MM.1S (cell line): ENCODE measurements at regions not wholly inside any gene's neighbourhood (a gene's known extent, or its start where the extent isn't known, plus 50 kb on each side); places are given as distances from the start of the nearest gene placed in this dataset.

Experiments used
- DNase-seq: peaks from one replicate; pipeline ENCODE4 v3.0.0-alpha.2; 2015
- H2AFZ ChIP-seq: fragments of 300-600 bp; sonication (generic); 2 replicates; pipeline ENCODE4 v1.6.0; 2016; ENCODE audit warnings: antibody characterized with exemption, low read length
- H3F3A ChIP-seq: fragments of 300-600 bp; sonication (generic); 2 replicates; pipeline ENCODE4 v1.6.1; 2016; ENCODE audit warnings: mild to moderate bottlenecking, antibody characterized with exemption, low read length, moderate library complexity, mixed read lengths; ENCODE audit not compliant: insufficient read depth
- H3K27ac ChIP-seq: fragments of 300-600 bp; sonication (generic); 2 replicates; pipeline ENCODE4 v1.5.1; 2016; ENCODE audit warnings: mild to moderate bottlenecking, low read length
- H3K27me3 ChIP-seq: fragments of 300-600 bp; sonication (generic); replicated peaks from 2 replicates; pipeline ENCODE4 v1.6.0; 2016; ENCODE audit warnings: low read length; ENCODE audit not compliant: insufficient read depth
- H3K36me3 ChIP-seq: fragments of 300-600 bp; sonication (generic); replicated peaks from 2 replicates; pipeline ENCODE4 v1.6.1; 2016; ENCODE audit warnings: mild to moderate bottlenecking, low read length, mixed read lengths; ENCODE audit not compliant: insufficient read depth
- H3K4me1 ChIP-seq: fragments of 300-600 bp; sonication (generic); 2 replicates; pipeline ENCODE4 v1.6.1; 2016; ENCODE audit warnings: low read length, mixed read lengths
- H3K4me2 ChIP-seq: fragments of 300-600 bp; sonication (generic); 2 replicates; pipeline ENCODE4 v1.6.0; 2016; ENCODE audit warnings: low read depth, low read length
- H3K4me3 ChIP-seq: fragments of 300-600 bp; sonication (generic); 2 replicates; pipeline ENCODE4 v1.5.1; 2016; ENCODE audit warnings: low read length, mixed read lengths
- H3K79me2 ChIP-seq: fragments of 300-600 bp; sonication (generic); 2 replicates; pipeline ENCODE4 v1.6.1; 2016; ENCODE audit warnings: mixed run types, low read length, mixed read lengths
- H3K9ac ChIP-seq: fragments of 300-600 bp; sonication (generic); 2 replicates; pipeline ENCODE4 v1.6.1; 2016; ENCODE audit warnings: low read length, mixed read lengths
- H3K9me2 ChIP-seq: fragments of 300-600 bp; sonication (generic); replicated peaks from 2 replicates; pipeline ENCODE4 v1.6.1; 2016; ENCODE audit warnings: mild to moderate bottlenecking, low read length, mixed read lengths; ENCODE audit not compliant: insufficient read depth
- H3K9me3 ChIP-seq: fragments of 300-600 bp; sonication (generic); replicated peaks from 2 replicates; pipeline ENCODE4 v1.6.1; 2016; ENCODE audit warnings: mild to moderate bottlenecking, low read length, mixed read lengths; ENCODE audit not compliant: insufficient read depth
- H4K20me1 ChIP-seq: fragments of 300-600 bp; sonication (generic); 2 replicates; pipeline ENCODE4 v1.6.1; 2016; ENCODE audit warnings: mild to moderate bottlenecking, low read length, moderate library complexity, mixed read lengths; ENCODE audit not compliant: insufficient read depth
- EZH2 ChIP-seq: fragments of 300-600 bp; sonication (generic); optimal IDR thresholded peaks from 2 replicates; pipeline ENCODE3; 2017; ENCODE audit warnings: low read depth, mild to moderate bottlenecking, antibody characterized with exemption, low read length, mixed read lengths
- EZH2phosphoT487 ChIP-seq: fragments of 300-600 bp; sonication (generic); IDR thresholded peaks from 2 replicates; pipeline ENCODE4 v1.6.1; 2018; ENCODE audit warnings: antibody characterized with exemption, low read length
- TF ChIP-seq, protein P1 (sequence below): fragments of 300-600 bp; sonication (generic); IDR thresholded peaks from 2 replicates; pipeline ENCODE4 v1.5.1; 2016; ENCODE audit warnings: antibody characterized with exemption, low read length, mixed read lengths

DNA sequence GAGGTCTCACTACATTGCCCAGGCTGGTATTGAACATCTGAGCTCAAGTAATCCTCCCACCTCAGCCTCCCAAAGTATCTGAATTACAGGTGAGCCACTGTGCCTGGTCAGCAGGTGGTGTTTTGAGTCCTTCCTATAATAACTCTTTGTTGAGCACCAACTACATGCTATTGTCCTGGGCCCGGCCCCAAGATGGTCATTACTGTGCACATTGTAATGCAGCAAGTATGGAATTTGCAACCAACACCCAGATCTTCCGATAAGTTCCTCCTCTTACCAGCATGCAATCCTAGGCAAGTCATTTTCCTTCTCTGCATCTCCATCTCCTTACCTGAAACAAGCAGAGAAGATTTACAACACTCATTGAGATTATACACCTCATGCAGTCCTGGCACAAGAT, 510.3 kb upstream of the KLF4 start:
- DNase-seq: no peak
- H3K4me3 ChIP-seq: no peak overlapping the region
- H3K4me2 ChIP-seq: no peak overlapping the region
- H3K4me1 ChIP-seq: no peaks in the 10 kb centered on the region
- no peaks in the 10 kb centered on the region for H3K9me3 ChIP-seq
- H2AFZ ChIP-seq: no peak overlapping the region
- no peak overlapping the region for H3K27ac ChIP-seq
- no peaks in the 10 kb centered on the region for H3K79me2 ChIP-seq
- no peaks in the 10 kb centered on the region for H3K27me3 ChIP-seq
- H3K9ac ChIP-seq: no peak overlapping the region
- H4K20me1 ChIP-seq: no peaks in the 10 kb centered on the region
- H3F3A ChIP-seq: no peaks in the 10 kb centered on the region
- H3K36me3 ChIP-seq: no peaks in the 10 kb centered on the region
- no peaks in the 10 kb centered on the region for H3K9me2 ChIP-seq
- TF ChIP-seq EZH2phosphoT487: no peak
- no peak for TF ChIP-seq EZH2
- TF ChIP-seq, protein P1, sequence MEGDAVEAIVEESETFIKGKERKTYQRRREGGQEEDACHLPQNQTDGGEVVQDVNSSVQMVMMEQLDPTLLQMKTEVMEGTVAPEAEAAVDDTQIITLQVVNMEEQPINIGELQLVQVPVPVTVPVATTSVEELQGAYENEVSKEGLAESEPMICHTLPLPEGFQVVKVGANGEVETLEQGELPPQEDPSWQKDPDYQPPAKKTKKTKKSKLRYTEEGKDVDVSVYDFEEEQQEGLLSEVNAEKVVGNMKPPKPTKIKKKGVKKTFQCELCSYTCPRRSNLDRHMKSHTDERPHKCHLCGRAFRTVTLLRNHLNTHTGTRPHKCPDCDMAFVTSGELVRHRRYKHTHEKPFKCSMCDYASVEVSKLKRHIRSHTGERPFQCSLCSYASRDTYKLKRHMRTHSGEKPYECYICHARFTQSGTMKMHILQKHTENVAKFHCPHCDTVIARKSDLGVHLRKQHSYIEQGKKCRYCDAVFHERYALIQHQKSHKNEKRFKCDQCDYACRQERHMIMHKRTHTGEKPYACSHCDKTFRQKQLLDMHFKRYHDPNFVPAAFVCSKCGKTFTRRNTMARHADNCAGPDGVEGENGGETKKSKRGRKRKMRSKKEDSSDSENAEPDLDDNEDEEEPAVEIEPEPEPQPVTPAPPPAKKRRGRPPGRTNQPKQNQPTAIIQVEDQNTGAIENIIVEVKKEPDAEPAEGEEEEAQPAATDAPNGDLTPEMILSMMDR: no peak

DNA sequence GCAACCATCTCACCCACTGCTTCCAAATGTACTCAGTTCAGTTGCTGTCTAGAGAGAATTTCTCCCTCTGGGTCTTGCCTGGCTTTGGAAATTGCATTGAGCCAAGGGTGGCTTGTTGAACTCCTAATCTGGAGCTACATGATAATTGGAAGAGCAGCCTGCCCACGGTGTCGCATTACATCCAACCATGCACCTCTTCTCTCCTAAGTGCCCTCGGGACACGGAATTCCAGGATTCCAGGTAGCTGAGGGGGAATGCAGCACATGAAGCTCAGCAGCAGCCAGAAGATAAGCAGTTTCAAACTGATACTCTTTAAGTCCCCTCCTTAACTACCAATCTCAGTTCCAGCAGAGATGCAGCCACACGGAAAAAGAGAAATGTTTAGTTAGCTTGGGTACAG, 509.4 kb upstream of the KLF4 start:
- Histone ChIP-seq H3K36me3 (no peaks in the 10 kb centered on the region), H4K20me1 (no peaks in the 10 kb centered on the region), H3K4me2 (no peak overlapping the region), H3K79me2 (no peaks in the 10 kb centered on the region), H3K9me3 (no peaks in the 10 kb centered on the region), H3K4me1 (no peaks in the 10 kb centered on the region), H3K4me3 (no peak overlapping the region), H3F3A (no peaks in the 10 kb centered on the region), H3K9ac (no peak overlapping the region), H3K9me2 (no peaks in the 10 kb centered on the region), H3K27me3 (no peaks in the 10 kb centered on the region), H2AFZ (no peak overlapping the region), H3K27ac (no peak overlapping the region)
- DNase-seq: no peak
- TF ChIP-seq EZH2: no peak
- TF ChIP-seq, protein P1: no peak
- TF ChIP-seq EZH2phosphoT487: no peak

DNA sequence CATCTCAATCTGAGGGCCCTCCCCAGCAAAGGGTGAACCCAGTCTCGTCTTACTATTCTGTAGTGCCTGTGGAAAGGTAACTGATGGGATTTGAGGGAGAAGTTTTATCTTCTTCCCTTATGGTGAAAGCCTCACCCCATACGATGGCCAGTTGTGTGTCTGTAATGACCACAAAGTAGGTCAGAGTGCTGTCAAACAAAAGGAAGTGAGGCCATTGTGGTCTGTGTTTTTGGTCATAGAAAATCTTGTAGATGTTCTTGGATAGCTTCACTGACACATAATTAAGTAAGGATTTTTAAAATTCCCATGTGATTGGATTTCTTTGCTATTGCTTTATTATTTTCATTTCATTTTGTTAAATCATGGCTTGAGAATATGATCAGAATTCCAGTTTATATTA, 505.1 kb upstream of the KLF4 start:
- Histone ChIP-seq H4K20me1 (no peaks in the 10 kb centered on the region), H3K36me3 (no peaks in the 10 kb centered on the region), H3K27me3 (no peaks in the 10 kb centered on the region), H2AFZ (no peak overlapping the region), H3K4me2 (no peak overlapping the region), H3K79me2 (no peaks in the 10 kb centered on the region), H3K9me3 (no peaks in the 10 kb centered on the region), H3K9ac (no peak overlapping the region), H3F3A (no peaks in the 10 kb centered on the region), H3K4me3 (no peak overlapping the region), H3K27ac (no peak overlapping the region), H3K4me1 (no peaks in the 10 kb centered on the region), H3K9me2 (no peaks in the 10 kb centered on the region)
- DNase-seq: no peak
- TF ChIP-seq EZH2 (no peak), EZH2phosphoT487 (no peak)
- TF ChIP-seq, protein P1: no peak
